ENCODE measurements at regions not wholly inside any gene's neighbourhood (a gene's known extent, or its start where the extent isn't known, plus 50 kb on each side); places are given as distances from the start of the nearest gene placed in this dataset.

DNA sequence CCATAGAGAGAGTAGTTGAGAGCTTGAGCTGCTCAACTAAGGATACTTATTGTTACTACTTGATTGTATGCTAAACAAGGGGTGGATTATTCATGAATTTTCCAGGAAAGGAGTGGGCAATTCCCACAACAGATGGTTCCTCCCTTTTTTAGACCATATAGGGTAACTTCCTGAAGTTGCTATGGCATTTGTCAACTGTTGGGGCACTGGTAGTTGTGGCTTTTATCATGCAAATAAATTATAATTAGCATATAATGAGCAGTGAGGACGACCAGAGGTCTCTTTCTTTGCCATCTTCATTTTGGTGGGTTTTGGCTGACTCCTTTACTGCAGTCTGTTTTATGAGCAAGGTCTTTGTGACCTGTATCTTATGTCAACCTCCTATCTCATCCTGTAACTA is 1403.5 kb upstream of the PABPC4L start:
- DNase-seq, result no peak
- intact Hi-C loops (cut with DNase I), result no loop called here

GRCh38 chr4:135604531-135604930 is 1402.9 kb upstream of the PABPC4L start:
- intact Hi-C loops (cut with DNase I), result no loop called here
- no peak for DNase-seq

GRCh38 chr4:135601351-135601750 is 1399.8 kb upstream of the PABPC4L start:
- no peak for DNase-seq
- intact Hi-C loops (cut with DNase I), result no loop called here

DNA sequence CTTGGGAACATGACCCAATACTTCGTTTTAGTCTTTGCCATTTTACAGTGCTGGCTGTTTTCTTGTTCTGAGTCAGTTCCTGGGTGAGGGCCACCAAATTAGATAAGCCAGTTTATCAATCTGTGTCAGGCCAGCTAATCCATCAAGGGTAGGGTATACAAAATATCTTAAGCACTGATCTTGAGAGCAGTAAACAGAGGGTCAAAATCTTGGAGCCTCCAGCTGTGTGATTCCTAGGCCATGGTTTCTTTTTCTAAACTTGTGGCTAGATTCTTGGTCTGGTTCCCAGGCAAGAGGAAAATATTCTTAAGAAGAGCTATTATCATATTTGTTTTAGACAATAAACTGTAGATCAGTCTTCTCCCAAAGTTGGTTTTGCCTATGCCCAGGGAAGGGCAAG is 1396.6 kb upstream of the PABPC4L start:
- no peak for DNase-seq
- intact Hi-C loops (cut with DNase I), result no loop called here

DNA sequence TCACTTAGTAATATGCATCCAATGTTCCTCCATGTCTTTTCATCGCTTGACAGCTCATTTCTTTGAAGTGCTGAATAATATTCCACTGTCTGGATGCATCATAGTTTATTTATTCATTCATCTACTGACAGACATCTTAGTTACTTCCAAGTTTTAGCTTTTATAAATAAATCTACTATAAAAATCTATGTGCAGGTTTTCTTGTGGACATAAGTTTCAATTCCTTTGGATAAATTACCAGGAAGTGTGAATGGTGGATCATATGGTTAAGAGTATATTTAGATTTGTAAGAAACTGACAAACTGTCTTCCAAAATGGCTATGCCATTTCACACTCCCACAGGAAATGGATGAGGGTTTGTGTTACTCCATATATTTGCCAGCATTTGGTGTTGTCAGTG is 1392.9 kb upstream of the PABPC4L start:
- intact Hi-C loops (cut with DNase I), result no loop called here
- DNase-seq, result no peak

GRCh38 chr4:135575041-135575440 is 1373.5 kb upstream of the PABPC4L start:
- intact Hi-C loops (cut with DNase I), result no loop called here
- DNase-seq, result no peak

GRCh38 chr4:135573251-135573650 is 1371.7 kb upstream of the PABPC4L start:
- DNase-seq, result no peak
- intact Hi-C loops (cut with DNase I), result no loop called here

- intact Hi-C loops (cut with DNase I), result no loop called here
- DNase-seq, result no peak
These were observed 1362.5 kb upstream of the PABPC4L start for GRCh38 chr4:135564090-135564489.

DNA sequence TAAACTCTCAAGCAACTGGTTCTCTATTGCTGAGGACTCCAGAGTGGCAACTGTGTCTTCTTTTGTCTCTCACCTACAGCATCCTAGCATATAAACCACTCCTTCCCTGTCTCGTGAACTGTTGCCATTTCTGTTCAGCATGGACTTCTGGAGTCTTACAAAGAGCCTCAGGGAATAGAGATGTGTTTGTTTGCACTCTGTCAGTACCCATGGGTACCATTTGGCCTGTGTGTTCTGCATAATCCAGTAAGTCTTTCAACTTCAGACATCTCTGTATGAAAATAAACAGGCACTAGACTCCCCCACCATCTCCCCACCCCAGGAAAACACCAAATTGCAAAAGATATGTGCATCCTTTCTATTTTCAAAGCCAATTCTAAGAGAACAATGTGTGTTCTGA is 1351.6 kb upstream of the PABPC4L start:
- intact Hi-C loops (cut with DNase I), result no loop called here
- DNase-seq, result no peak

GRCh38 chr4:135552131-135552530 is 1350.5 kb upstream of the PABPC4L start:
- no peak for DNase-seq
- intact Hi-C loops (cut with DNase I), result no loop called here

- intact Hi-C loops (cut with DNase I), result no loop called here
- DNase-seq, result no peak
These were observed 1347.1 kb upstream of the PABPC4L start for GRCh38 chr4:135548711-135549110.

GRCh38 chr4:135545616-135546317 is 1344.2 kb upstream of the PABPC4L start:
- intact Hi-C loops (cut with DNase I), result no loop called here
- no peak for DNase-seq

DNA sequence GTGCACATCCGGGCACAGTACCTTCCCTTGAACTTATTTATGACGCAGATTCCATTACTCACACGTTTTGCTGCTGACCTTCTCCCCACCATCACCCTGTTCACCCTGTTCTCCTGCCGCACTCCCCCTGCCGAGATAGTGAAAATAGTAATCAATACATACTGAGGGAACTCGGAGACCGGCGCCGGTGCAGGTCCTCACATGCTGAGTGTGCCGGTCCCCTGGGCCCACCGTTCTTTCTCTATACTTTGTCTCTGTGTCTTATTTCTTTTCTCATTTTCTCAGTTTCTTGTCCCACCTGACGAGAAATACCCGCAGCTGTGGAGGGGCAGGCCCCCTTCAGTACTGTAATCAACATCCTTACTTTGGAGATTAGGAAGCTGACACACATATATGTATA is 1337.1 kb upstream of the PABPC4L start:
- DNase-seq, result peak in 2 of 10 donors; percentile 52 to 60
- intact Hi-C loops (cut with DNase I), result no loop called here

DNA sequence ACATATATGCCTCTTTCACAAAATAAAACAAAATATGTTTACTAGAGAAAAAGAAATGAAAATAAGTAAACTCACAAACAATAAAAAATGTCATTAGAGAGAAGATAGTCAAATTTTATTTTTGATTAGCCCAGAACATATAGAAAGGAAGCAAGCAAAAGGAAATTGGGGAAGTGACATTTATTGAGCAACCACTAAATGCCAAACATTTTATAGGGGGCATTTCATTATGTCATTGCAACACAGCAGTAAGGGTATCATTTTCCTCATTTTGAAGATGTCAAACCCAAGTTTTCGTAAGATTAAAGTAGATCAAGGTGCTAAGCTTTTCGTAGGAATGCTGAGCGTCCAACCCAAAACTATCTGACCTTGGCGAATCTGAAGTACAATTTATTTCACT is 1331.5 kb upstream of the PABPC4L start:
- intact Hi-C loops (cut with DNase I), result no loop called here
- DNase-seq, result no peak

GRCh38 chr4:135532132-135532531 is 1330.5 kb upstream of the PABPC4L start:
- no peak for DNase-seq
- intact Hi-C loops (cut with DNase I), result no loop called here

DNA sequence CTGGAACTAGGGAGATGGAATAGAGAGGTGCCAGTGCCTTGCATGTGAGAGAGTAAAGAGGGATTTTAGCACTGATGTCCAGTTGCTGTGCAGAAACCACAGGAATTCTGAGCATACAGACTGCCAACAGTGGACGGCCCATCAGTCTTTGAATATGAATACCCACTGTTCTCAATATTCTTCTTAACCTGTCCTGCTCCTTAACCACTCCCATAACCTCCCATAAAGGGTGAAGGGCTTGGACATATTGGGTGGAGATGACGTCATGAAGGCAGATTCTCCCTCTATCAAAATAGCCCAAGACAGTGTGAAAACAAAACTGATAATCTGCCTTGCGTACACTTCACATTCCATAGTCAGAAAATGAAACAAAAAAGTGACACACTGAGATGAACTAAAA is 1313.7 kb upstream of the PABPC4L start:
- intact Hi-C loops (cut with DNase I), result no loop called here

DNA sequence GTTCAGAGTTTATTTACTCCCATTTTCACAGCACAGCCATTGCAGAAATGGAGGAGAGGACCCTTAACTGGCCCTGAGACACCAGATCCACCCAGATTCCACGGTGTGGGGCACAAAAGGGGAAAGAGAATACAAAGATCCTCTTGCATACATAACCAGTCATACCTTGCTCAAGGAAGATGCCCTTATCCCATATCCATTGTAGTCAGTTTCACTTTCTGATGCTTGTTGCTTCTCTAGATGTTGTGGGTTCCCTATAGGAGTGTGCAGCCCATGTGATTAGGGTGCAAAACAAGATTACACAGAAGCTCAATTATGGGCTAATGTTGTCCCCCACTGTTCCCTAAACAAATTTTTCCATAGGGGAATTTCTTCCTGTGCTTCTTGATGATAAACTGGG is 1309.0 kb upstream of the PABPC4L start:
- no peak for DNase-seq
- intact Hi-C loops (cut with DNase I), result no loop called here

More for the DNA sequence above, 1313.7 kb upstream of the PABPC4L start:
- DNase-seq, result no peak

DNA sequence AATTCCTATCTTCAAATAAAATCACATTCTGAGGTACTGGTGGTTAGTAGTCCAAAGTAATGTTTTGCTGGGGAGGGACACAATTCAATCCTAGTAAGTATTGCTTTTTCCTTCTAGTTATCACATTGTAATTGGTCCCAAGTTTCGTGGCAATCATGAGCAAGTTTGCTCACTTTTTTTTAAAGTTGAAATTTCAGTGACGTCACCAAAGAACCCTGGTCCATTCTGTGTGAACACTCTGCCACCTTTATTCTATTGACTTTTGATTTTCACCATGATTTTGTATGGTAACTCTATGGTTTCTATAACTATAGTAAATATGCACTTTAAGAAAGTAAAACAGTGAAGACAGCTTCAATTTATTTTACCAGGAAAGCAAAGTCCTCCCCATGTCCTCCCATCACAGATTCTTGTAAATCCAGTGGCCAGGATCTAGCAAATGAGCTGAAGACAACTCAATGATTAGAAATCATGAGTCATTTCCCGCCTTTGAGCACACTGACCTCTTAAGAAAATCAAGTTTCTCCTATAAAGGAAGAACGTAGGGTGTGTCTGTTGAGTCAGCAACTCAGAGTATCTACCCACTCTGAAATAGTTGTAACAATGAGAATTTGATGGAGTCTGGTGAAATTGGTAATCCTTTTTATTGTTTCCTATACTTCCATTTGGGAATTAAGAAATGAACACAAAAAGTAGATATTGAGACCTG is 1306.6 kb upstream of the PABPC4L start:
- DNase-seq, result no peak
- intact Hi-C loops (cut with DNase I), result no loop called here

DNA sequence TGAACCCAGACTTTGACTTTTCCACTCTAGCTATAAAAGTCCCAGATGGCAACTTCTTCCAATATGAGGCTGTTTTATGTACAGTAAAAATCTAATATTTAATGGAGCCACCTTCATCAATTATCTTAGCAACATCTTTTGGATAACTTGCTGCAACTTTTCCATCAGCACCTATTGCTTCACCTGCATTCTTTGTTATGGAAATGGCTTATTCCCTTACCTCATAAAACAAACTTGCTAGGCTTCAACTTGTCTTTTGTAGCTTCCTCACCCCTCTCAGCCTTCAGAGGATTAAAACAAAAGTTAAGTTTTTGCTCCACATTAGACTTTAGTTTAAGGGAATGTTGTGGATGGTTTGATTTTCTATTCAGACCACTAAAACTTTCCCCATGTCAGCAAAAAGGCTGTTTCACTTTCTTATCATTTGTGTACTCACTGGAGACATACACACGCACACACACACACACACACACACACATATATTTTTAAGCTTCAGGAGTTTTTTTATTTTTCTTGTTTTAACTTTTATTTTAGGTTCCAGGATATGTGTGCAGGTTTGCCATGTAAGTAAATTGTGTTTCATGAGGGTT is 1296.1 kb upstream of the PABPC4L start:
- intact Hi-C loops (cut with DNase I), result no loop called here
- no peak for DNase-seq

DNA sequence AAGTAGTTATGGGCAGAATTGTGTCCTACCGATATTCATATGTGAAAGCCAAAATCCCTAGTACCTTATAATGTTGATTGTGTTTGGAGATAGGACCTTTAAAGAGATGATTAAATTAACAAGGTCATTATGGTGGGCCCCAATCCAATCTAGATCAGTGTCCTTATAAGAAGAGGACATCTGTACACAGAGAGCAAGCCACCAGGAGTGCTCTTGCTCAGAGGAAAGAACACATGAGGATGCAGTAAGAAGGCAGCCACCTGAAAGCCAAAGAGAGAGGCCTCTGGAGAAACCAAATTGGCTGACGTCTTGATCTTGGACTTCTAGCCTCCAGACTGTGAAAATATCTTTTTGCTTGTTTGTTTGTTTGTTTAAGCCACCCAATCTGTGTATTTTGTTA is 1290.8 kb upstream of the PABPC4L start:
- intact Hi-C loops (cut with DNase I), result no loop called here
- no peak for DNase-seq

DNA sequence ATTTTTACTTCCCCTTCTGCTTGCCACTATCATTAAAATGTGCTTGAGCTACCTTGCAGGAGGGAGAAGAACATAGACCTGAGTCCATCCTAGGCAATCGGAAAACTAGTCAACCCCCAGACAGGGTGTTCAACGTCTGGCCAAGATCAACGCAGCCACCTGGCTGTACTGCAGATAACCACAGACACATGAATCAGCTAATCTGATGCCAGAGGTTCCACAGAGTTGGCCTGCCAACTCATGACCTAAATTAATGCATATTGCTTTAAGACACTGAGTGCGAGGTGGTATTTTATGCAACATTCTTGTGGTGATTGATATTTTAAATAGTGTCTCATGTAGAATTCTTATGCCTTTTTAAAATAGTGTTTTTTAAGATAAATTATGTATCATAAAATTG is 1283.8 kb upstream of the PABPC4L start:
- DNase-seq, result no peak
- intact Hi-C loops (cut with DNase I), result no loop called here

GRCh38 chr4:135476272-135476671 is 1274.7 kb upstream of the PABPC4L start:
- no peak for DNase-seq
- intact Hi-C loops (cut with DNase I), result no loop called here
